RWPE1 (cell line): ENCODE measurements at regions not wholly inside any gene's neighbourhood (a gene's known extent, or its start where the extent isn't known, plus 50 kb on each side); places are given as distances from the start of the nearest gene placed in this dataset.
A peak's percentile ranks its signal among the peaks of the same experiment; 100 is the strongest.

Experiments used
- CTCF ChIA-PET: fragments of 350-600 bp; sonication (Branson Sonifier 250); formaldehyde crosslinking; extraction: SDS; loops from one replicate; lab custom pipeline; 2021; lab: Yijun Ruan, JAX
- POLR2A ChIA-PET: fragments of 400-600 bp; formaldehyde crosslinking; extraction: SDS; loops from one replicate; lab custom pipeline; 2020; ENCODE audit warnings: antibody characterized with exemption; ENCODE audit not compliant: low non-redundant PET; lab: Yijun Ruan, JAX
- DNase-seq: peaks from one replicate; pipeline ENCODE4 v3.0.0; 2012; ENCODE audit warnings: low spot score
- H3K27ac ChIP-seq: fragments of 450-650 bp; 2 replicates; pipeline ENCODE4 v1.5.1; 2017
- CTCF ChIP-seq: fragments of 450-650 bp; conservative IDR thresholded peaks from 2 replicates; pipeline ENCODE4 v1.5.1; 2017; ENCODE audit warnings: low read depth, mild to moderate bottlenecking

- no peak for TF ChIP-seq CTCF
- ChIA-PET CTCF (interaction anchor here (0.5 to 0.6 kb wide), 2 partner anchors 294 to 496 kb away, joined by 3 read pairs; no protein-coding TSS in a partner anchor), POLR2A (no interaction called here)
- H3K27ac ChIP-seq = no peak overlapping the region
- DNase-seq = no peak
Measured at GRCh38 chr16:59707436-59708226, 973.5 kb upstream of the GOT2 start.

DNA sequence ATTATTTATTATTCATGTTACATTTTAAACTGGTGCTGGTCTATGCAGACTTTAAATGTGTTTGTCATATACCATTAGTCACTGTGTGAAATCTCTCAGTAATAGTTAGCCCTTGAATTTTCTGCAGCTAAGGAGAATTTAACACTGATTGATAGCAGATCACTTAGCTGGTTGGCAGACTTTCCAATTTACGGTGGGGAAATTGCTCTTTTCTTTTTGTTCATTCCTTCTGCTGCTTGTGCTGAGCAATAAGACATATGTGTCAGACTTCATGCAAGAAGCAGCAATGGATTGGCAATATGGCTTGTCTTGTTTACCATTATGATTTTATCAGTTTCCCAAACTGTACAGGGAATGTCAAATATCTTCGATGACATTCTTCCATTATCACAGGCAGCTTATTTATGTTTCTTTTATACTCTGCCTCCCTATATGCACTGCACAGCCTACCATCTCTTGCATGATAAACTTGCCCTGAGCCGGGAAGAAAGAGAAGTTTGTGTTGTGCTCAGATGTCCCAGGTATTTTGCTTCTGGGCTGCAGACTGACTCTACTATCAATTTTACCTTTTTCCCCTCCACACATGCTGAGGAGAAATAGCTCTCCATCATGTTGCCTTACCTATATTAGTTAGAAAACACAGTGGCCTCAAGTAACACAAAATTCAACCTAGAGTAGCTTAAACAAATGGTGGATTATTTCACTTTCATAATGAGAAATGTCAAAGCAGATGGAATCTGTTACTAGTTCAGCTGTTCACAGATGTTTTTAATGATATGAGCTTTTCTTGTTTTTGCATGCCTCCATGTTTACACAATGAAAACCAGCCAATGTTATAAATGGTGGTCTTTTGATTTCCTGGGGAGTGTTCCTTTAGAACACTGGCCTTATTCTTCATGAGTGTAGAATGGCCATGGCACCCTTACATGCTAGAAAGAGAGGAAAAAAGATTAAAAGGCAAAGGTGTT is 968.1 kb upstream of the GOT2 start:
- CTCF ChIA-PET = no interaction called here
- no peak for DNase-seq
- POLR2A ChIA-PET = no interaction called here
- no peak for TF ChIP-seq CTCF
- no peak overlapping the region for H3K27ac ChIP-seq

DNA sequence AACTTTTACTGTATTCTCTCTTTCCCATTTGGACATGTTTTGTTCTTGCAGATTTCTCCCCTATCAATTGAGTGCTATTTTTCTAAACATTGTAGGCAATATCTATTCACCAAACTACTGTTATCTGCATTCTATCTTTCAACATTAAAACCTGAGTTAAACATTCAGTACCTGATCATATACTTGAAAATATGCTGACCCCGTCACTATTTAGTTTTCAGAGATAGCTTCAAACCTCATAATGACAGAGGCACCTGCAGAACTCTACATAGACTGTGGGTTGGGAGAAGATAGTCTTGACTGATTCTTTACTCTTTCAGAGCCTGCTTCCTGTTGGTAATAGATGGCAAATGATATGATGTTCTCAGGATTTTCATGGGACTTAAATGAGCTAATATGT is 965.7 kb upstream of the GOT2 start:
- POLR2A ChIA-PET = no interaction called here
- DNase-seq = no peak
- CTCF ChIA-PET = no interaction called here
- no peak for TF ChIP-seq CTCF
- no peak overlapping the region for H3K27ac ChIP-seq

DNA sequence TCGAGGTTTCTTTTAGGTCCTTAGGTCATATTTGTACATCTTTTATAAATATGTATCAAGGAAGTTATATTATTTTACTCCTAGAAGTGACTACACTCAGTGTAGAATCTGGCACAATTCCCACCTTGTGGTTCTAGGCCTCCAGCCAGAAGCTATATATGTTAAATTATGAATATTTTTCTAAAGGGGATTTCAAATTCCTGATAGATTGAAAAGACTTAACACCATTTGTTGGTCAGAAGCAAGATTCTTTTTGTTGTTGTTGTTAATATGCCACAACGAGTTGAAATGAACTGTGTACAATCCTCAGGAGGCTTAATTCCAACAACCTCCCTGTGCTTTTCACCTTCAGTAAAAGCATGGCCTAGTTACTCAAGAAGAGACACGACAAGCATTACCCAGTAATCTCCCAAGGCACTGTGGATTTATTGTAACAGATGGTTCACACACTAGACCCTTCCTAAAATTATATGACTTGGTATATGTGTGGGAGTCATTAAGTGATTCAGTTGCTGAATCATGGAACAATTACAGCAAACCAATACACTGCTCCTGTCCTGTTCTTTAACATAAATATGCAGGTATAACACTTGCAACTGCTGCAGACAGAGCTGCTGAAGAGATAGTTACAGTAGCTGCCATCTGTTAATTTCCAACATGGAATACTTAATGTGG is 964.4 kb upstream of the GOT2 start:
- no peak overlapping the region for H3K27ac ChIP-seq
- ChIA-PET POLR2A (no interaction called here), CTCF (no interaction called here)
- DNase-seq = peak; percentile 1
- TF ChIP-seq CTCF = no peak

- CTCF ChIA-PET = no interaction called here
Measured at GRCh38 chr16:59697761-59698160, 963.6 kb upstream of the GOT2 start.

More at GRCh38 chr16:59697761-59698160, 963.6 kb upstream of the GOT2 start:
- no peak for DNase-seq
- H3K27ac ChIP-seq = no peak overlapping the region
- no peak for TF ChIP-seq CTCF
- POLR2A ChIA-PET = no interaction called here
